CD4-positive, alpha-beta T cell treated with Interferon gamma for 1 hour (primary cell): ENCODE measurements at regions not wholly inside any gene's neighbourhood (a gene's known extent, or its start where the extent isn't known, plus 50 kb on each side); places are given as distances from the start of the nearest gene placed in this dataset.
"Not testable (repeated sequence)": the region's sequence is repeated elsewhere in the genome, so short reads cannot be mapped to it uniquely, and the experiment has no call there.

Experiments
- DNase-seq: peaks from one replicate; pipeline ENCODE4 v3.0.0-alpha.2; 2020

GRCh38 chr18:4605212-4605611 lies 150.1 kb upstream of the DLGAP1 start:
- DNase-seq, result no peak

DNA sequence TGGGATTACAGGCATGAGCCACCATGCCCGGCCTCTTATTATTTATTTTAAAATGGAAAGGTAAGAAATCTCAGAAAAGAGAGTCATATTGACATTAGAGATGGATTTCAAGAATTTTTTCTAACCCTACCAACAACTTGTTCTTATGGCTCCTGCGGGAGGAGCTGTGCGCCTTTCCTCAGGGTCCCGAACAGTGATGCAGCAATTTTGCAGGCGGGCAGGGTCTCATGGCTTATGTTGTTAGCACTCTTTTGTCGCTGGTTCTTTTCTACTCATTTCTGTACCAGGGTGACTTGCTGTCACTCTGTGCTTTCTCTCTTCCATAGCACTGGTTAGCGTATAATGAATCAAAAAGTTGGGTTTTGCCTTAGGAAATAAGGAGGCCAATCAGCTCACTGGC lies 148.8 kb upstream of the DLGAP1 start:
- DNase-seq, result no peak

GRCh38 chr18:4599312-4599711 lies 144.2 kb upstream of the DLGAP1 start:
- DNase-seq, result no peak

DNA sequence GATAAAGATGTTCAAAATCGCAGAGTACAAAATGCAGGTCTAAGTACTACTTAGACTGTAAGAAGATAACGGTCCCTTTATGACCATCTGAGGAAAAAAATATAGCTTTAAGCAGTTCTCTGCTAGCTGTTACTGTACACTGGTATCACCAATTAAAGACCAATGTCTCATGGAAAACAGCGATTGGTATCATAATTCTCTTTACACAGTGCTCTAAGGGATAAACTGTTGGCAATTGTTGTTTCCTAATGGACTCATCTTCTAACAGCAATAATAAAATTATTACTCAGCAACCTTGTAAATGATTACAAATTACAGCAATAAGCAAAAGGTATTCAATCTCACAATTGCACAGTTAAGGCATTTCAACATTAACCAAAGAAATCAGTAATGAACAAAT lies 142.2 kb upstream of the DLGAP1 start:
- DNase-seq, result no peak

DNA sequence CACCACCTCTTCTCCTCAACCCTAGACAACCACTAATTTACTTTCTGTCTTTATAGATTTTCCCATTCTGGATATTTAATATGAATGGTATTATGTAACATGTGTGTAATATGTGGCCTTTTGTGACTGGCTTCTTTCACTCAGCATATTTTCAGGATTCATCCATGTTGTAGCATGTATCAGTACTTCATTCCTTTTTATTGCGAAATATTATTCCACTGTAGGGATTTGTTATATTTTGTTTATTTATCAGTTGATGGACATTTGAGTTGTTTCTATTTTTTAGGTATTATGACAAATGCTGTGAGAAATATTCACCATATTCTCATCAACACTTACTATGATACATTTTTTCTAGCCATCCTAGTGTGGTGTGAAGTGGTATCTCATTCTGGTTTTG lies 138.8 kb upstream of the DLGAP1 start:
- DNase-seq, result no peak

DNA sequence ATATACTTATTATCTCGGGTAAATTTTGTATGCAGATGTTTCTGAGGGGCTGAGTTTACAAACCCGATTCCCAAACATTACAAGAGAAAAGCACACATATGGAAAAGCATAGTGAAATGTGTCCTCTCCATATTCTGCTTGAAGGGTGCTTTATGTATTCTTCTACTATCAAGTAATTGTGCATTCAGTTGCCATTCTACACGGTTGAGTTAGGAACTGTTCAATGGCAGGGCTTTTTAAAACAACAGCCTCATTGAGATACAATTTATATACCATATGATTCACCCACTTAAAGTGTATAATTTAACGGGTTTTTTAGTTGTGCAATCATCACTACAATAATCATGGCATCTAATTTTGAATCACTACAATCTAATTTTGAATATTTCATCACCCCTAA lies 138.4 kb upstream of the DLGAP1 start:
- DNase-seq, result no peak

- no peak for DNase-seq
Measured at GRCh38 chr18:4589056-4589800, 134.1 kb upstream of the DLGAP1 start.

DNA sequence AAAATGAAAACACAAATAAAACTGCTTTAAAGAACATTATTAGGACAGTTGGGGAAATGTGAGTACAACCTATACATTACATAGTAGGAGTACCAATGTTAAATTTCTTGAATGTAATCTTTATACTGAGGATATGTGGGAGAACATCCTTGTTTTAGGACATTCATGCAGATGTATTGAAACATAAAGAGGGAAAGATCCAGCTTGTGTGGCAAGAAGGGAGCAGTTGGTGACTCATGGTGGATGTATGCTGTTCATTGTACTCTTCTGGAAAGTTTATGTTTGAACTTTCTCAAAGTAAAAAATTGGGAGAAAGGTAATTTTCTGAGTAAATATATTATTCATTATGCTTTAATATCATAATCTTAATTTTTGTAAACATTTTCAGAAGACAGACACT lies 132.1 kb upstream of the DLGAP1 start:
- no peak for DNase-seq

GRCh38 chr18:4586731-4587130 lies 131.6 kb upstream of the DLGAP1 start:
- DNase-seq, result no peak

- DNase-seq, result no peak
Measured at GRCh38 chr18:4582431-4583335, 127.6 kb upstream of the DLGAP1 start.

- DNase-seq, result no peak
Measured at GRCh38 chr18:4581966-4582365, 126.9 kb upstream of the DLGAP1 start.

DNA sequence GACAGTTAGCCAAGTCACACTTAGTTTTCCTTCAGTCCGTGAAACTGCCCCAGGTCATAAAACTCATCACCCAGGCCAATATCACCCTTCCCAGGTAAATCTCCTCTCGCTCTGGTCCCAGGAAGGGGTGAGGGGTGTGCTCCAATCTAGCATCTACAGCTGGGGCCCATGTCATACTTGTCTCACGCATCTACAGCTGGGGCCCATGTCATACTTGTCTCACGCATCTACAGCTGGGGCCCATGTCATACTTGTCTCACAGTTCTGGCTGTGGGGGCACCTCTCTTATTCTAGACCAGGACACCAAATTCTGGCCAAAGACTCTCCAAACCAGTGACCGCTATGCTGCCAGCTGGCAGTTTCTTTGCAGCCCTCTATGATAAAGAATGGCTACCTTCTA lies 123.3 kb upstream of the DLGAP1 start:
- no peak for DNase-seq

- DNase-seq, result no peak
Measured at GRCh38 chr18:4573735-4574134, 118.6 kb upstream of the DLGAP1 start.

- DNase-seq, result no peak
Measured at GRCh38 chr18:4557502-4557901, 102.4 kb upstream of the DLGAP1 start.

DNA sequence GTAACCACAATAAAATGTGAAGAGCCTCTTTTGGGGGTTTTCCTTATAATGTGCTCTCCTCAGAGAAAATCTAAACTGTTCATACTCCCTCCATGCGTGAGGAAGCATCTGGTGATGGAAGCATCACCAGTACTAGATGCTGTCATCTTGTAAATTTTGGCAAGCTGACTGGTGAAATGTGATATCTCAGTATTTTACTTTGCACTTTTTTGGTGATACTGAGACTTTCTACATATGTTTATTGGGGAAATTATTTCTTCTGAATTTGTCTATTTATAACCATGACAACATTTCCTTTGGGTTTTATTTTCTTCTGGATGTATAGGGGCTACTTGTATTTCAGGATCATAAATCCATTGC lies 95.9 kb upstream of the DLGAP1 start:
- DNase-seq, result no peak

- no peak for DNase-seq
Measured at GRCh38 chr18:4549164-4549872, 94.2 kb upstream of the DLGAP1 start.

DNA sequence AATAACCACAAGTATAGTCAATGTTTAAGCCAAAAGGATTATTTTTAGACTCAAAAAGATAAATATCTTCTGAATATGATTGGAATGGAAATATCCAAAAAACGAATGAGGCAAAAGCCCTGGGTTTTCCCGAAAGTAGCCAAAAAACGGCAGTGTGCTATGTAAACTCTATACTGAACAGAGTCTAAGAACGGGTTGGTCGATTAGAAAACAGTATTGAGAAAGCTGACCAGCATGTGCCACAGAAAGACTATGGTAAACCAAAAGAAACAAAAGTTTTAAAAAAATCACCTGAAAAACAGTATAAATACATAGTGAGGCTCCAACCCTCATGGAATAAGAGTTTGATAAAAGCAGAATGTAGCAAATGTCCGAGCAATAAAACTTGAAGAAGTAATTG lies 92.0 kb upstream of the DLGAP1 start:
- no peak for DNase-seq

DNA sequence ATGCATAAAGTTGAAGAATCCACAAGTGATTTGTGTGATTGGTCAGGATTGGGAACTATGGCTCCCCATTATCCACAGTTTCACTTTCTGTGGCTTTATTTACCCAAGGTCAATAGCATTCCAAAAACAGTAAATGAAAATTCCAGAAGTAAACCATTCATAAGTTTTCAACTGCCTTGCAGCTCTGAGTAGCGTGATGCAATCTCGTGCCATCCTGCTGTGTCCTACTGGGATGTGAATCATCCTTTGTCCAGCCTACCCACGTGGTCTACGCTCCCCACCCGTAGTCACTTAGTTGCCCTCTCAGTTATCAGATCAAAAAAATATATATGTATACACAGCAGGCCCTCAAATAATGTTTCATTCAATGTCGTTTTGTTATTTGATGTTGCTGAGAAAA lies 89.0 kb upstream of the DLGAP1 start:
- DNase-seq, result no peak

- no peak for DNase-seq
Measured at GRCh38 chr18:4543711-4544110, 88.6 kb upstream of the DLGAP1 start.

- DNase-seq, result no peak
Measured at GRCh38 chr18:4541588-4541987, 86.5 kb upstream of the DLGAP1 start.

DNA sequence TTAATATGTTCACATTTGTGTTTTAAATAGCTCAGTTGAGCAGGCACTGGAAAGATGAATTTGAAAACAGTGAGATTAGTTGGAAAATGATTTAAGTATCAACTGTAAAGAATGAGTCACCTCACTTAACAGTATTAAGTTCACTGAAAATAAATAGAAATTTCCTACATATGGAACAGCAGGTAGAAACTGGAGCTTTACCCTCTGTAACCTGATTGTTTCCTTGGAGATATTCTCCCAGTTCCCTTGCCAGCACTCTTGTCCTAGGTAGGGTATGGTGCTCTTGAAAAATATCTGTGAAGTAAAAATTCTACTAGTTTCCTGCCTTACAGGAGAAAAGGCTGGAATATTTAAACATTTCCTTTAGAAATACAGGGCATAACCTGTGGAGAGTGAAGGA lies 81.3 kb upstream of the DLGAP1 start:
- no peak for DNase-seq

DNA sequence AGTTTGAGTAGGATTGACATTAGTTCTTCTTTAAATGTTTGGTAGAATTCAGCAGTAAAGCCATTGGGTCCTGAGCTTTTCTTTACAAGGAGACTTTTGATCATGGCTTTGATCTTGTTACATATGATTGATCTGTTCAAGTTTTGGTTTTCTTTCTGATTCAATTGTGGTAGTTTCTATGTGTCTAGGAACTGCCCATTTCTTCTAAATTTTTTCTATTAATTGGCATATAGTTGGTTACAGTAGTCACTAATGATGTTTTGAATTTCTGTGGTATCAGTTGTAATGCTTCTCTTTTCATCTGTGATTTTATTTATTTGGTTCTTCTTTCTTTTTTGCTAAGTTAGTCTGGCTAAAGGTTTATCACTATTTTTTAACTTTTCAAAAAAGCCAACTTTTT lies 73.3 kb upstream of the DLGAP1 start:
- DNase-seq, result no peak

DNA sequence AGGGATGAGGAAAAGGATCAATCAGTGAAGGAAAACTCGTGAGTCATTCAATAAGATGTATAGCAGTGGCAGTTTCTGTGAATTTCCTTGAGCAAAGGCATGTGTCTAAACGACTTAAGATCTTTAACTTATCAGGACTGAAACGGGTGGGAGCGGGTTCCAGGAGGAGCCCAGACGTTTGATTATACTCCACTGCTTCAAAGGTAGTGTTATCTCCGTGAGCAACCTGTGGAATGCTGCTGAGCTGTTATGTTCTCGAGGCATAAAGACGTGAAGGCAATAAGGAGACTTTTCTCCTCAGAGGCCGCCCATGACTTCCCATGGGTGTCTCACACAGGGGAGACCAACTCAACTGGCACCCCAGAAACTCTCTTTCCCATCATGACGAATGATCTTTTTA lies 72.7 kb upstream of the DLGAP1 start:
- not testable (repeated sequence) for DNase-seq

- no peak for DNase-seq
Measured at GRCh38 chr18:4524096-4524495, 69.0 kb upstream of the DLGAP1 start.
